ENCODE measurements at regions not wholly inside any gene's neighbourhood (a gene's known extent, or its start where the extent isn't known, plus 50 kb on each side); places are given as distances from the start of the nearest gene placed in this dataset.

DNA sequence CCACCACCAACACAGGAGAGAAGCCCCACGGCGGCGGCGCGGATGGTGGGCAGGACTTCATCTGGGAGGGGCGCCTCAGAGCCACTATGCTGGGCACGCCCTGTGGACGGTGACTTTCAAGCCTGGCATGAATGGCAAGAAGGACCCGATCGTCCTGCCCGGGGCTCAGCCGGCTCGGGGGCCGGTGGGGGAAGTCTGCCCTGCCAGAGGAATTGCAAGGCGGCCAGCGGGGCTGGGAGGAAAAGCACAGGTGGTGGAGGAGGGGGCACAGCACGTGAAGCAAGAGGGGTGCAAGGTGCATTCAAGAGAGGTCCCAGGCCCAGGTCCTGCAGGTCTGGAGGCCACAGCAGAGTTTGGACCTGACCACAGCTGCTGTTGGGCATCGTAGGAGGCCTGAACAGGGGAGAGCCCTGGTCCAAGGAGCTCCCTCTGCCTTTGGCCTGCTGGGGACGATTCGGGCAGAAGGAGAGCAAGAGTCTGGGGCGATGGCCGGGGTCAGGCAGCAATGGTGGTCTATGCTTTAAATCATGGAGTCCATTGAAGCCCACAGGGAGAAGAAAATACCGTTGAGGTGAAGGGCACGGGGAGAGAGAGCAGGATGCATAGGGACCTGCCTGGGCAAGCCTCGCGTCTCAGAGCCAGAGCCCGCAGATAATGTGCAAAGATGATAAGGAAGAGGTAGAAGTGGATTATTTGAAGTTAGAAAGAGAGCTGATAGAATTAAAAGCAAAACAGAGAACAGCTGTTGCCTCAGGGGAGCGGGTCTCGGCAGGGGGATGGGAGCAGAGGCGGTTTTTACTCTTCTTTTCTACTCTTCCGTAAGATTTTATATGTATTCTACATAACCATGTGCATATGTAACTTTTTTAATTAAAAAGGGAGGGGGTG lies 82.6 kb upstream of the SHISAL1 start:
- DNase-seq (ENCODE audit: low read depth) = no peak
- TF ChIP-seq, protein P1, sequence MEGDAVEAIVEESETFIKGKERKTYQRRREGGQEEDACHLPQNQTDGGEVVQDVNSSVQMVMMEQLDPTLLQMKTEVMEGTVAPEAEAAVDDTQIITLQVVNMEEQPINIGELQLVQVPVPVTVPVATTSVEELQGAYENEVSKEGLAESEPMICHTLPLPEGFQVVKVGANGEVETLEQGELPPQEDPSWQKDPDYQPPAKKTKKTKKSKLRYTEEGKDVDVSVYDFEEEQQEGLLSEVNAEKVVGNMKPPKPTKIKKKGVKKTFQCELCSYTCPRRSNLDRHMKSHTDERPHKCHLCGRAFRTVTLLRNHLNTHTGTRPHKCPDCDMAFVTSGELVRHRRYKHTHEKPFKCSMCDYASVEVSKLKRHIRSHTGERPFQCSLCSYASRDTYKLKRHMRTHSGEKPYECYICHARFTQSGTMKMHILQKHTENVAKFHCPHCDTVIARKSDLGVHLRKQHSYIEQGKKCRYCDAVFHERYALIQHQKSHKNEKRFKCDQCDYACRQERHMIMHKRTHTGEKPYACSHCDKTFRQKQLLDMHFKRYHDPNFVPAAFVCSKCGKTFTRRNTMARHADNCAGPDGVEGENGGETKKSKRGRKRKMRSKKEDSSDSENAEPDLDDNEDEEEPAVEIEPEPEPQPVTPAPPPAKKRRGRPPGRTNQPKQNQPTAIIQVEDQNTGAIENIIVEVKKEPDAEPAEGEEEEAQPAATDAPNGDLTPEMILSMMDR (IDR thresholded peaks at IDR 0.05; ENCODE audit: insufficient read depth, low read depth, low read length, missing control alignments) = no peak
- no peak overlapping the region for H3K4me3 ChIP-seq (ENCODE audit: low read length)

DNA sequence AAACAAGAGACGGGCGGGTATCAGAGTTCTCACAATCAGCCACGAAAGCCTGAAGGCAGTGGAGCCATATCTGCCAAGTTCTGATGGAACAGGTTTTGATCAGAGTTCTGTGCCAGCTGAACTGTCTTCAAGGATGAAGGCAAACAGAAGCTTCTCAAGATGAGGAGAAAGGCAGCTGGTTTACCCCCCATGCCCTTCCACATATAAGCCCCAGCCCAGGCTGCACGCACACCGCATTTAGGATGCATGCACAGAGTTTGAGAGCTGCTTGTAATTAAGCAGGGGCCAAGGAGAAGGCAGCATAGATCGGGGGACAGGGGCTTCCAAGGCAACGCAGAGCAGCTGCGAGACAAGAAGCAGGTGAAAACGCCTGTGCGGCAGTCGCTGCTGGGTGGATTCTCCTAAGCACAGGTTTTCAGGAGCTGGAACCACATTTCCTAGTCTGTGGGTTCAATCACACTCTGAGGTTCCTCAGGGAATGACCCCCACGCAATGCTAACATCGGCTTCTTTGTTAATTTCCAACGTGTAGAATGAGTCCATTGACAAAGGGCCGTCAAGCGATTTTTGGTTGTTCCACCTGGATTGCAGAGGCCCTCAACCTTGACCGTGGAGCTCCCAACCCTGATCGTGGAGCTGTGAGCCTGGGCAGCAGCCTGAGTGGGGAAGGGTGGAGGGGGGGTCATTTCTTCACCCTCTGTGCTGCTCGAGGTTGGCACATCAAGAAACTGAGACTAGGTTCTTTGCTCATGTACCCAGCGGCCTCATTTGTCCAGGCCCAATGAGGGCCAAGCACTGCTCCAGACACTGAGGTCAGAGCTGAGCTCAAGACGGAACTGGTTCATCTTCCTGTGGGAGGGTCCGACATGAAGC lies 81.7 kb upstream of the SHISAL1 start:
- no peak overlapping the region for H3K4me3 ChIP-seq (ENCODE audit: low read length)
- TF ChIP-seq, protein P1 (IDR thresholded peaks at IDR 0.05; ENCODE audit: insufficient read depth, low read depth, low read length, missing control alignments) = no peak

DNA sequence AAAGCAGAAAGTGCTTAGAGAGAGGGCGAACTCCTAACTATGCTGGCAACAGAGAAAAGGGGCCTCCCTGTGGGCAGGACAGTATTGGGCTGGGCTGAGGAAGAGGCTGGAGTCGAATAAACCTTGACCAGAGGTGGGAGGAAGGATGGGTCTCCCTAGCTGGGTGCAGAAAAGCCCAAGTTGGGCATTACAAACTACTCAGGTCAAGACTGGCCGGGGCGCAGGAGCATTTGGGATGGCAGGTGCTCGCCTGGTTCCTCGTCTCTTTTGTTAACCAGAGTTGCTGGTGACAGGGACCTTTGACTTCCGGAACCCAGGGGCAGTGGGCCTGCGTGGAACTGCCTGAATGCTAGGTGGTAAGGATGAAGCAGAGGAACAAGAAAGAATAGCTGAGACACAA lies 80.3 kb upstream of the SHISAL1 start:
- no peak for DNase-seq (ENCODE audit: low read depth)

More for the DNA sequence above, 81.7 kb upstream of the SHISAL1 start:
- peak; percentile 40 for DNase-seq (ENCODE audit: low read depth)

DNA sequence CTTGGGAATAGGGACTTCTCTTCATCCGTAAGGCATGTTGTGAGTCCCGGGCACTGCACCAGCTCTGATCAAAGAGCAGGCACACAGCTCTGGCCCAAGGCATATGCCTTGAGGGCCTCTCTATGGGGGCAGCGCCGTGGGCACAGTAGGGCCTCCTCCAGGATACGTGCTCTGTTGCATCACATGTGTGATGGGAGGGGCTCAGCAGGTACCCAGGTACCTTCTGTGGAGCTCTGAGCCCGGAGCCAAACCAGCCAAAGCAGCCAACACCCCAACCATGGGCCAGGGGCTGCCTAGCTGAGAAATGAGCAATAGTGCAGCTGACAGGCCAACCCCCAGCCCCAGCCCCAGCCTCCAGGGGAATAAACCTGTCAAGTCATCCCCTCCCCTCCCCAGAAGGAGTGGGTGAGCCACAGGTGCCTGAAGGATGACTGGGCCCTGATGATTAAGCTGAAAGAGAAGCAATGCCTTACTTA lies 79.7 kb upstream of the SHISAL1 start:
- peak; percentile 96 for DNase-seq (ENCODE audit: low read depth)
- no peak overlapping the region for H3K4me3 ChIP-seq (ENCODE audit: low read length)
- TF ChIP-seq, protein P1 (IDR thresholded peaks at IDR 0.05; ENCODE audit: insufficient read depth, low read depth, low read length, missing control alignments) = no peak

More for the DNA sequence above, 80.3 kb upstream of the SHISAL1 start:
- H3K4me3 ChIP-seq (ENCODE audit: low read length) = no peak overlapping the region
- TF ChIP-seq, protein P1 (IDR thresholded peaks at IDR 0.05; ENCODE audit: insufficient read depth, low read depth, low read length, missing control alignments) = no peak

DNA sequence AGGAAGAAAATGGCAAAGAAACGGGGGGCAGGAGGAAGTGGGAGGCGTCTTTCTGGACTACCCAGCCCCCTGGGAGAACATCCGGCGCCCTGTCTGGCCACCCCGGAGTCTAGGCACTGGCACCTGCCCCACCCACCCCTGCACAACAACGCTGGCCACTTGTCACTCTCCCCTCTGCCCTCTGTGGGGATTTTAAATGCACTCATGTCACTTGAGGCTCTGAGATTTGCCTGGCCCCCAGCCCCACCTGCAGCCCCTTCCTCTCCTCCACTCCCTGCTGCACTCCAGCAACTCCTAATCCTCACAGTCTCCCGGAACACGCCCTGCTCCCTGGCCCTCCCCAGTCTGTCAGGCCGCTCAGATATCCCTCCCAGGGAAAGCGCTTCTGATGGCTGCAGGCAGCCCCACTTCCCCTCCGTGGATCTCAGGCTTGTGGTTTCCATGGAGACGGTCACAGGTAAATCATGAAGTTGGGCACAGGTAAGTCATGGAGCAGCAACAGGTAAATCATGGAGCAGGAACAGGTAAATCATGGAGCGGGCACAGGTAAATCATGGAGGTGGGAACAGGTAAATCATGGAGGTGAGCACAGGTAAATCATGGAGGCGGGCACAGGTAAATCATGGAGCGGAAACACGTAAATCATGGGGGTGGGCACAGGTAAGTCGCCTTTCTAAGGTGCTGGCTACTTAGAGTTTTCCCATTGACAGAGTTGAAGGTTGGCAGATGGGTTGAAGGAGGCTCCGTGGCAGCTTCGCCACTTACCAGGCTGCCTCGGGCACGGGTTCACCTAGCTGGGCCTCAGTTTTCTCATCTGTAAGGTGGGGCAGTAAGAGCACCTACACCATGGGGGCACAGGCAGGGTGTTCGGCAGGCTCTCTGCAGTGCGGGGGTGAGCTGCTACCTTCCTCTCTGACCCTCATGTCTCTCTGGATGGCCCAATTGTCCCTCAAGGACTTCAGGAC lies 79.0 kb upstream of the SHISAL1 start:
- no peak overlapping the region for H3K4me3 ChIP-seq (ENCODE audit: low read length)
- peak; percentile 64 for DNase-seq (ENCODE audit: low read depth)
- TF ChIP-seq, protein P1 (IDR thresholded peaks at IDR 0.05; ENCODE audit: insufficient read depth, low read depth, low read length, missing control alignments) = no peak

DNA sequence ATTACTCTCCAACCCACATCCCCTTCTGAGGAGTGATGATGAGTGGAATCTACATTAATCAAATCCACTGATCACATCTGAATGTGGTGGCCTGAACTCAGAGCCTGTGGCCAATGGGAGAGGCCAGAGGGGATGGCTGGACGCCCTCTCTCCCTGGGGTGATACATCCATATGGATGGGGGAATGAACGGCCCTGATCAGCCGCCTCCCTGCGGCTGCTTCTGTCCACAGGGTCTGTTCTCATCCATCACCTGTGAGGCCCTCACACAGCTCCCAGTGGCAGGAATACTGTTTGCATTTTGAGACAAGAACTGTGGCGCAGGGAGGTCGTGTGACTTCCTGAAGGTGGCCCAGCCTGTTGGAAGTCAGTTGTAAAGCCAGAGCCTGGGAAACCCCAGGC lies 78.3 kb upstream of the SHISAL1 start:
- DNase-seq (ENCODE audit: low read depth) = no peak
- TF ChIP-seq, protein P1 (IDR thresholded peaks at IDR 0.05; ENCODE audit: insufficient read depth, low read depth, low read length, missing control alignments) = no peak
- no peak overlapping the region for H3K4me3 ChIP-seq (ENCODE audit: low read length)
